Inflammatory macrophage treated with lipopolysaccharide for 1 hour (primary cell): ENCODE measurements at regions not wholly inside any gene's neighbourhood (a gene's known extent, or its start where the extent isn't known, plus 50 kb on each side); places are given as distances from the start of the nearest gene placed in this dataset.
A peak's percentile ranks its signal among the peaks of the same experiment; 100 is the strongest.
"Not testable (repeated sequence)": the region's sequence is repeated elsewhere in the genome, so short reads cannot be mapped to it uniquely, and the experiment has no call there.

Source experiments
- DNase-seq, 2 donors: peaks; one replicate each; pipeline ENCODE4 v3.0.0-alpha.2; 2020 to 2022

- no peak for DNase-seq
Measured at GRCh38 chr7:155377838-155378579, 79.9 kb upstream of the EN2 start.

- DNase-seq = no peak
Measured at GRCh38 chr7:155378580-155378934, 79.4 kb upstream of the EN2 start.

- no peak for DNase-seq
Measured at GRCh38 chr7:155378959-155379871, 78.7 kb upstream of the EN2 start.

- peak; percentile 58 to 85 for DNase-seq
Measured at GRCh38 chr7:155380221-155380861, 77.6 kb upstream of the EN2 start.

GRCh38 chr7:155380976-155381851 is 76.7 kb upstream of the EN2 start:
- no peak for DNase-seq

- no peak for DNase-seq
Measured at GRCh38 chr7:155381852-155382801, 75.8 kb upstream of the EN2 start.

- DNase-seq = no peak
Measured at GRCh38 chr7:155382802-155383171, 75.1 kb upstream of the EN2 start.

GRCh38 chr7:155383756-155384491 is 74.0 kb upstream of the EN2 start:
- DNase-seq = no peak

- DNase-seq = no peak
Measured at GRCh38 chr7:155384751-155385150, 73.2 kb upstream of the EN2 start.

- DNase-seq = not testable (repeated sequence)
Measured at GRCh38 chr7:155385182-155385581, 72.7 kb upstream of the EN2 start.

GRCh38 chr7:155386608-155387007 is 71.3 kb upstream of the EN2 start:
- no peak for DNase-seq

GRCh38 chr7:155387066-155387620 is 70.8 kb upstream of the EN2 start:
- no peak for DNase-seq

- DNase-seq = no peak
Measured at GRCh38 chr7:155388561-155388960, 69.4 kb upstream of the EN2 start.

- no peak for DNase-seq
Measured at GRCh38 chr7:155391414-155391813, 66.5 kb upstream of the EN2 start.

GRCh38 chr7:155392726-155393570 is 65.0 kb upstream of the EN2 start:
- DNase-seq = no peak

- no peak for DNase-seq
Measured at GRCh38 chr7:155394413-155394812, 63.5 kb upstream of the EN2 start.

- DNase-seq = no peak
Measured at GRCh38 chr7:155395176-155395797, 62.6 kb upstream of the EN2 start.

- no peak for DNase-seq
Measured at GRCh38 chr7:155396661-155397060, 61.3 kb upstream of the EN2 start.
